Duodenal mucosa (tissue), 2 donors: ENCODE measurements at regions not wholly inside any gene's neighbourhood (a gene's known extent, or its start where the extent isn't known, plus 50 kb on each side); places are given as distances from the start of the nearest gene placed in this dataset.
"Not testable (repeated sequence)": the region's sequence is repeated elsewhere in the genome, so short reads cannot be mapped to it uniquely, and the experiment has no call there.

Source experiments
- H3K27ac ChIP-seq: one replicate; pipeline ENCODE4 v1.7.0; 2013; ENCODE audit warnings: low read depth, low read length
- H3K27me3 ChIP-seq, 2 donors: one replicate each; pipeline ENCODE4 v1.7.0; 2013; ENCODE audit warnings: low read length in 2 of 2, control low read depth in 1 of 2; ENCODE audit not compliant: insufficient read depth in 2 of 2, control insufficient read depth in 1 of 2
- H3K36me3 ChIP-seq, 2 donors: one replicate each; pipeline ENCODE4 v1.7.0; 2013; ENCODE audit warnings: low read length in 2 of 2, control low read depth in 1 of 2; ENCODE audit not compliant: insufficient read depth in 2 of 2, control insufficient read depth in 1 of 2
- H3K4me1 ChIP-seq, 2 donors: one replicate each; pipeline ENCODE4 v1.7.0; 2013; ENCODE audit warnings: low read length in 2 of 2, control low read depth in 1 of 2; ENCODE audit not compliant: insufficient read depth in 2 of 2, control insufficient read depth in 1 of 2
- H3K4me3 ChIP-seq, 2 donors: one replicate each; pipeline ENCODE4 v1.7.0; 2013; ENCODE audit warnings: low read length in 2 of 2, low read depth in 1 of 2
- H3K9ac ChIP-seq, 2 donors: one replicate each; pipeline ENCODE4 v1.7.0; 2013; ENCODE audit warnings: low read length in 2 of 2, low read depth in 1 of 2
- H3K9me3 ChIP-seq, 2 donors: one replicate each; pipeline ENCODE4 v1.7.0; 2013; ENCODE audit warnings: low read length in 2 of 2, control low read depth in 1 of 2; ENCODE audit not compliant: control insufficient read depth in 1 of 2

- H3K27me3 ChIP-seq, H3K27ac ChIP-seq, H3K9me3 ChIP-seq, H3K4me3 ChIP-seq, H3K36me3 ChIP-seq, H3K4me1 ChIP-seq, H3K9ac ChIP-seq: not testable (repeated sequence)
Observed at GRCh38 chr5:29190398-29190797, 2003.1 kb upstream of the CDH6 start.

DNA sequence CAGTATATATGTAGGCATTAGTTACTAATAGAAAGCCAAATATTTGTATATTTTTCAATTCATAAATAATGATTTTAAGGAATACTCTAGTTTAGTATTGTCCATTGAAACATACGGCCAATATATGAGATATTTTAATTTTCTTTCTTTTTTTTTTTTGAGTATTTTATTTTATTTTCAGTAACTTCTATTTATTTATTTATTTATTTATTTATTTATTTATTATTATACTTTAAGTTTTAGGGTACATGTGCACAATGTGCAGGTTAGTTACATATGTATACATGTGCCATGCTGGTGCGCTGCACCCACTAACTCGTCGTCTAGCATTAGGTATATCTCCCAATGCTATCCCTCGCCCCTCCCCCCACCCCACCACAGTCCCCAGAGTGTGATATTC, 2007.1 kb upstream of the CDH6 start:
- H3K36me3 ChIP-seq, H3K9ac ChIP-seq, H3K27ac ChIP-seq, H3K27me3 ChIP-seq, H3K4me3 ChIP-seq, H3K4me1 ChIP-seq, H3K9me3 ChIP-seq: not testable (repeated sequence)

DNA sequence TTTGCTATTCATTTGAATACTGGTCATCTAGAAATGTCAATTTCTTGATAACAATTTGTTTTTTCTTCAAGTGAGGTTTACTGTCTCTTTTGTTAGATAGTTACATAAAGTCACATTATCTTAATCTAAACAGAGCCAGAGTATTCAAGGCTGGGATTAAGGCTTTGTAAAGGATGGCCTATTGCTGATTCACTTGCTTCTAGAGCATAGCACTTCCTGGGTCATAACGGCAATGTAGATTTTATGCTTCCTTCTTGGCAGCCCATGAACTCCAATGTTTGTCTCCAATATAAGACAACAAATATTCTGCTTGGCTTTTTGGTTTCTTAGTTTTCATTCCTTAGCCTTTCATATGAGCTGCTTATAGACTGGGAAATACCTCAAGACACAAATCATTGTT, 2007.9 kb upstream of the CDH6 start:
- Histone ChIP-seq H3K27ac (no peak overlapping the region), H3K9ac (no peak overlapping the region), H3K27me3 (no peaks in the 10 kb centered on the region), H3K4me3 (no peak overlapping the region), H3K4me1 (no peaks in the 10 kb centered on the region), H3K36me3 (no peaks in the 10 kb centered on the region), H3K9me3 (no peaks in the 10 kb centered on the region)

GRCh38 chr5:29175774-29176173, 2017.7 kb upstream of the CDH6 start:
- Histone ChIP-seq H3K27ac (no peak overlapping the region), H3K4me3 (no peak overlapping the region), H3K9ac (no peak overlapping the region), H3K4me1 (no peaks in the 10 kb centered on the region), H3K27me3 (no peaks in the 10 kb centered on the region), H3K36me3 (no peaks in the 10 kb centered on the region), H3K9me3 (peaks cover 2 to 6% of the 10 kb centered on the region in 2 donors)

DNA sequence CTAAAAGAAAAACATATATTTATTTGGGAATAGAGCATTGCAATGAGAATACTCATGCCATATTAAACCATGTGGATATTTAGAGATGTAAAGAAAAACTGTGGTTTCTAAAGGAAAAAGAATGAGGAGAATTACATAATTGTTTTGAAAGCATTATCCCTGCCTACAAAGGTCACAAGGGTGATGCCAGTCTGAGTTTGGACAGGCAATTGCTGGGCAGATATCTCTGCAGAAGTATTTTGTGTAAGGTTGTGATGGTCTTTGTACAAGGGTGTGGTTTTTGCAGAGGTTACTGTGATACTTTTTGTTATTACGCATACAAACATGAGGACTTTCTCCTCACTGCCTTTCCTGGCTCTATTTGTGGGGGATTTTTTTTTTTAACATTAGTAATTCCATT, 2022.9 kb upstream of the CDH6 start:
- H3K27me3 ChIP-seq: no peaks in the 10 kb centered on the region
- H3K4me1 ChIP-seq: no peaks in the 10 kb centered on the region
- no peak overlapping the region for H3K4me3 ChIP-seq
- no peak overlapping the region for H3K27ac ChIP-seq
- no peaks in the 10 kb centered on the region for H3K36me3 ChIP-seq
- no peak overlapping the region for H3K9ac ChIP-seq
- peaks cover under 1 to 3% of the 10 kb centered on the region in 2 donors for H3K9me3 ChIP-seq

DNA sequence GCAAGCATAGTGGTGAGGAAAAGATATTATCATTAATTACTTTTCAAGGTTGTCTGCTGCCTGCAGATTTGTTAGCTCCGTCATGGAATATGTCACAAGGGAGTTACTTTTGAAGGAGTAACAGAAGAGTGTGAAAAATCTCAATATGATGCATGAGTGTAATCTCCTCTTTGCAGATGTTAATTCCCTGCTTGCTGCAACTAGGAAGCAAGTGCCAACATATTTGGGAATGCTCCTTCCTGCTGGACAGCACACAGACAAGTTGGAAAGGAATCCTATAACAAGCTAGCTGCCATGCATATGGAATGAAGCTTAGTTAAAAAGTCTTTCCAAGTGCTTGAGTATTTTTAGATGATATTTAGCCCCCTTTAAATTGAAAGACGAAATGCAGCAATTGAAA, 2023.6 kb upstream of the CDH6 start:
- no peak overlapping the region for H3K9ac ChIP-seq
- no peaks in the 10 kb centered on the region for H3K36me3 ChIP-seq
- no peak overlapping the region for H3K4me3 ChIP-seq

GRCh38 chr5:29162297-29162696, 2031.2 kb upstream of the CDH6 start:
- H3K36me3 ChIP-seq: no peaks in the 10 kb centered on the region
- no peak overlapping the region for H3K4me3 ChIP-seq
- H3K27ac ChIP-seq: no peak overlapping the region
- no peaks in the 10 kb centered on the region for H3K9me3 ChIP-seq
- H3K4me1 ChIP-seq: no peaks in the 10 kb centered on the region
- no peak overlapping the region for H3K9ac ChIP-seq
- no peaks in the 10 kb centered on the region for H3K27me3 ChIP-seq

More for the DNA sequence above, 2023.6 kb upstream of the CDH6 start:
- H3K9me3 ChIP-seq: peaks cover 0 to 3% of the 10 kb centered on the region in 2 donors
- no peaks in the 10 kb centered on the region for H3K27me3 ChIP-seq
- no peaks in the 10 kb centered on the region for H3K4me1 ChIP-seq
- no peak overlapping the region for H3K27ac ChIP-seq

DNA sequence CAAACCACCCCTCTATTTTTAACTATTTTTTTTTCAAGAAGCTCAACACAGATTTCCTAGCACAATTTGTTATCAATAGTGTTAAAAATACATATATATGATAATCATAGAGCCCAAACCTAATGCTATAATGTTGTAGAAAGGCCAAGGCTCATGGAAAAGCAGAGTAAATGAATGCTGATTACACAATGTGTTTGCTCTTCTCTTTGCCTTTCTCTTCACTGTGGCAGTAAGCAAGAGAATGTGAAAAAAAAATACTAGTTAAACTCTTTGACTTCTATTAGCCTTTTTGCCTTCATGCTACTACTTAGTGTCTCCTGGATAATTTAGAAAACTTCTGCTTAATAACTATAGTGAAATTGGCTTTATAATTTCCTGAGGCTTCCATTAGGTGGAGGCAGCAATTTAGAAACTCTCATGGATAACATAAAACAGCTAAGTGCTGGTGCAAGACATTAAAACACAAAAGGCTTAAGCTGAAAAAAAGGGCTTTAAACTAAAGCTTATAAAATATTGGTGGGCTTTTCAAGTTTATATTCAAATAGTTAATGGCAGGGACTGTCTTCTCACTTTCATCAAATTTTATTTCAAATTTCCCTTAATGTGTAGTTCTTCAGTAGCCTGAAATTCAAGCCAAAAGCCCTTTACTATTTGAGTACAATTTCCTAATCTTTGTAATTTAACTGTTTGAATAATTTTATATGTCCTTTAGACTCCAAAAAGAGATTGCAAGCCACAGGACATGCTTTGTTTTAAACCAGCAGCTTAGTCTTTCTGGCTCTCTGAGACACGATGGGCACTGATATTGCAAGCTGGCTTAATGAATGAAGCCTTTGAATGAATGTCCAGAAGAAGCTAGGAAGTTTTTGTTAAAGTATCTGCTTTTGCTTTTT, 2031.8 kb upstream of the CDH6 start:
- Histone ChIP-seq H3K27ac (no peak overlapping the region), H3K27me3 (no peaks in the 10 kb centered on the region), H3K4me3 (no peak overlapping the region), H3K9me3 (no peaks in the 10 kb centered on the region), H3K9ac (no peak overlapping the region), H3K36me3 (no peaks in the 10 kb centered on the region), H3K4me1 (no peaks in the 10 kb centered on the region)

GRCh38 chr5:29157975-29158374, 2035.5 kb upstream of the CDH6 start:
- H3K4me1 ChIP-seq: no peaks in the 10 kb centered on the region
- H3K27me3 ChIP-seq: no peaks in the 10 kb centered on the region
- no peak overlapping the region for H3K9ac ChIP-seq
- H3K36me3 ChIP-seq: no peaks in the 10 kb centered on the region
- H3K4me3 ChIP-seq: no peak overlapping the region
- no peaks in the 10 kb centered on the region for H3K9me3 ChIP-seq
- H3K27ac ChIP-seq: no peak overlapping the region

DNA sequence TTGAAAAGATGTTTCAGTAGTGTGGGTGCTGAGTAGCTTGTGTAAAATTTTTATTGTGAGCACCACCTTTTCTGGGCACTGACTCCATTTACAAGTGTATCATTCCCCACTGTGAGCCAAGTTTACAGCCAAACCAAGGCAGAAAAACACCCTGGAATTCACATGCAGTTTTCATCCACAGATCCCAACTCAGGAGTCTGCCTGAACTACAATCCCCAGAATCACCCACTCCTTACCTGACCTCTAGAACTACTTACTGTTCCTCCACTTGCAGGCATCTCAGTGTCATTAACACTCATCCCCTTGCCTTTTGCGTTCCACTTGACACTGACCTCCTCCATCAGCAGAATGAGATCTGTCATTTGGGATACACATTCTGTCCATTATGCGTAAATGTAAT, 2042.6 kb upstream of the CDH6 start:
- Histone ChIP-seq H3K4me3 (no peak overlapping the region), H3K4me1 (no peaks in the 10 kb centered on the region), H3K36me3 (no peaks in the 10 kb centered on the region), H3K9ac (no peak overlapping the region), H3K27ac (no peak overlapping the region), H3K9me3 (peaks cover 0 to 5% of the 10 kb centered on the region in 2 donors), H3K27me3 (no peaks in the 10 kb centered on the region)
